NCI-H128 (cell line): ENCODE measurements at regions not wholly inside any gene's neighbourhood (a gene's known extent, or its start where the extent isn't known, plus 50 kb on each side); places are given as distances from the start of the nearest gene placed in this dataset.

Experiments used
- DNase-seq: peaks from one replicate; lab custom pipeline; 2025; ENCODE audit not compliant: unreplicated experiment; lab: John Stamatoyannopoulos, UW

DNA sequence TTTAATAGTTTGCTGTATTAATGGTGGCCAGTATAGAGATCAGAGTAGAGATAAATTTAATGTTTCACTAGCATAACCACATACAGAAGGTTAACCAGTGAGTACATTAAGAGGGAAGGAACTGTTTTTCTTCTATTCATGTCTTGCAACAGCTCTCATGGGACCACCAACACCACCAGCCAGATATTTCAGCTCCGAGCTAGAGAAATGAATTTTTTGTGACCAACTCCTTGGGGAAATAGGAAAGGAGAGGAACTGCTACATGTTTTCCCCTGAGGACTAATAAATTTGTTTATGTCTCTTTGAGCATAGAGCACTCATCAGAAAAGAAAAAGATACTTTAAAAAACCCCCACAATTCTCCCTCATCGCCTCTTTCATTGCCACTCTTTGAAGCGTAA lies 247.5 kb downstream of the MBNL1 start:
- no peak for DNase-seq

DNA sequence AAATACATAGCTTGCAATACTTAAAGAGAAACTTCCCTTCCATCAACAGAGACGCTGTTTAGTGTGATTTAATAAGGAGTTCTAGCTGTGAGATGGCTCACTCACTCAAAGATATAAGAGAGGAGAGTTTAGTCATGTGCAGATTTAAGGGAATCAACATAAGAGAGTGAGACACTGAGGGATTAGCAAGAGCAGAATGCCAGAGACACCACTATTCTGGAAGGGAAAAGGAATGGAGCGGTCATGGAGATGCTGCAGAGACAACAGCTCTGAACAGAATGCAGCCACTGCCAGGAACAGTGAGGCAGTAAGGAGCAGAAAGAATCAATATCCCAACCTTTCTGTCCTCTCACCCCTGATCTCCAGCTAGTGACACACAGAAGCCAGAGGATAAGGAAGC lies 248.8 kb downstream of the MBNL1 start:
- no peak for DNase-seq

DNA sequence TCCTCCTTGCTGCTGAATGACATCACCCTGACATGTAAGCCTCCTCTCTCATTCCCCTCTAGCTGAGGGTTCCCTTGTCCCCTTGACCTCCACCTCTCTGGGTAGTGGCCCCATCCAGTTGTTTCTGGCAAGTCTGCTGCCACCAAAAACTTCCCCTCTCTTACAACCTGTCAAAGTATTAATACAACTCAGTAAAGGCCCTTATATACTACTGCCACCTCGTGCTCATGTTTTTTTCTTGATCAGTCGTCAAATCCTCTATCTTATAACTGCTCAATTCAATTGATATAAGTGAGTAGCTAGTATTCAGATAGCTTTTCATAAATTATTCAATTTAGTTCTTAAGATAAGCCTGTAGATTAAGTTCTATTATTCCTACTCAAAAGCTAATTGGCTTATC lies 249.6 kb downstream of the MBNL1 start:
- DNase-seq, result no peak

- no peak for DNase-seq
These were observed 250.6 kb downstream of the MBNL1 start for GRCh38 chr3:152519376-152519775.

DNA sequence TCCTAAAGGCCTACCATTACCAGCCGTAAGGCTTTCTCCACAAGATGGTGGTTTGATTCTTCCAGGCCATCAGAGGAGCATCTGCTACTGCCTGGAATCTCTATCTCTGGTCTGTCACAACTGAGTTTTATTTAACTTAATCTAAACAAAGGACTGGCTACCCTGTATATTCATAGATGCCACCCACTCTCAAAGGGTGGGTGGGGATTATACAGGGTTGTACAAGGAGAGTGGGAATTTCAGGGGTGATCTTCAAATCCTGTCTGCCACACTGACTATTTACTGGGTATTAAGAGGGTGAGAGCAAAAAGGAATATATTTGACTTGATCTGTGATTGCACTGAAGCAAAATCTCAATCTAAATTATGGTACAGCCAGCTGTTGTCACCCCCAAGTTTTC lies 253.3 kb downstream of the MBNL1 start:
- DNase-seq, result no peak

DNA sequence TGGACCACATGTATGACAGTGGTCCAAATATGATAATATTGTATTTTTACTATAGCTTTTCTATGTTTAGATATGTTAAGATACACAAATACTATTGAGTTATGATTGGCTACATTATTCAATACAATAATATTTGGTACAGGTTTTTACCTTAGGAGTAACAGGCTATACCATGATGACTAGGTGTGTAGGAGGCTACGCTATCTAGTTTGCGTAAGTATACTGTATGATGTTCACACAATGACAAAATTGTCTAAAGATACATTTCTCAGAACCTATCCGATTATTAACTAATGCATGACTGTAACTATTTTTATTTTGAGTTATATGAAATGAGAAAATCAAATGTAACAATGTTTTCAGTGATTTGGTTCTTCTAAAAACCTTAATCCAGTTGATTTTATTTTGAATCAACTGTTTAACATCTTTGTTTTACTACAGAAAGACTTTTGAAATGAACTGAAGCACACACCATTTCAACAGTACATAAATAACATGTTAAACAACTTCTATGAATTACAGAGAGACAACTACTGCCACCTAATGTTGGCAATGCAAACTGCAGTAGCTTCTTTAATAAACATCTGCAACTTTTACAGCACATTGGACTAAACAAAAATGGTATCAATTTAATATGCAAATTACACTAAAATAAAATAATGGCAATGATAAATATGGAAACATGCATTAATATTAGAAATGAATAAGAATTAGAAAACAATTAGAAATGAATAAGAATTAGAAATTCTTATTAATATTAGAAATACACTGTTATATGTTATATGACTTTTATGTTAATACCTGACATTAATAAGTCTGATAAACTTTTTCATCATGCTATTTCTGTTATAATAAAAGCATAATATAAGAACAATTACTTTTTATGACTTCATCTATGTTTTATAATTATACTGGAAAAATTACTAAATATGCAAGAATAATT lies 255.7 kb downstream of the MBNL1 start:
- DNase-seq, result peak; percentile 13

DNA sequence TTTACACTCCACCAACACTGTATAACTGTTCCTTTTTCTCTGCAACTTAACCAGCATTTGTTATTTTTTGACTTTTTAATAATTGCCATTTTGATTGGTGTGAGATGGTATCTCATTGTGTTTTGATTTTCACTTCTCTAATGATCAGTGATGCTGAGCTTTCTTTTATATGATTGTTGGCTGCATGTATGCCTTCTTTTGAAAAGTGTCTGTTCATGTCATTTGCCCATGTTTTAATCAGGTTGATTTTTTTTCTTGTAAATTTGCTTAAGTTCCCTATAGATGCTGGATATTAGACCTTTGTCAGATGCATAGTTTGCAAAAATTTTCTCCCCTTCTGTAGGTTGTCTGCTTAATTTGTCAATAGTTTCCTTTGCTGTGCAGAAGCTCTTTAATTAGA lies 263.0 kb downstream of the MBNL1 start:
- no peak for DNase-seq

GRCh38 chr3:152538518-152538917 lies 269.8 kb downstream of the MBNL1 start:
- DNase-seq, result no peak

DNA sequence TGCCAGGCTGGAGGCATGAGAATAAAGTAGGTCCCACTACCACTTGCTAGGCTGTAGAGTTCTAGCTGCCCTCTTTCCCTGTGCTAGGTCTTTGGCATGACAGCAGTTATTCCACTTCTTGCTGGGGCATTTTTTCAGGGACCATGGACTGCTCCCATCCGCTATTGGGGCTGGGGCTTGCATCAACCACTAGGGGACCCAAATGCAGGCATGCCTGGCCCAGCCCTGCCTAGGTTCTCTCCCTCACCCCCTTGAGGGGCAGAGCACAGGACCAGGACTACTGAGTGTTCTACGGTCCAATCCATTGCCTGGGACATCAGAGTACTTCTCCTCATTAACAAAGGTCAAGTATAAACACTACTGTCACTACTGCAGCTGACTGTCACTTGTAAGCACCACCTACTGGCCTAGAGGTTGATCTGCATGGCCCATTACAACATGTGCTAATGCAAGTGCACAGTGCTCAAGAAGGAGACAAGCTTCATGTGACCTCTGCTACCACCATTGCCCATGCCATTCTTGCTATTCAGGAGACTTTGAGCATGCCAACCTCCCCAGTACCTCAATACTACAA lies 270.5 kb downstream of the MBNL1 start:
- no peak for DNase-seq

GRCh38 chr3:152540120-152540519 lies 271.4 kb downstream of the MBNL1 start:
- DNase-seq, result no peak

GRCh38 chr3:152547153-152547552 lies 278.4 kb downstream of the MBNL1 start:
- no peak for DNase-seq

DNA sequence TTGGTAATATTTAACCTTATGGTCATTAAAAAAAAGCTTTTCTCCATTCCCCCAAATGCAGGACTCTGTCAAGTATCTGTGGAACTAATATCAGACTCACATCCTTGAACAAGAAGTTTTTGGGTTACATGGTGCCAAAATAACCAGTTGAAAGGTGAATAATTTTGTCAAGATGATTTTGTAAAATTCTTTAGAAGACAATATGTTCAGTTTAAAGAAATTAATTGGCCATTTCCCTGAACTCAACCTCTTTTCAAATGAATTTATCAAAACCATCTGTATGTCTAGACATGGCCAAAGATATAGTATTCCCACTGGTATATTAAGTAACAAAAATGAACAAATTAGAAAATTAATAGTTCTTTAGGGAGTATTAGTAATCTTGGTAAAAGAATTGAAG lies 280.5 kb downstream of the MBNL1 start:
- no peak for DNase-seq

GRCh38 chr3:152550284-152550683 lies 281.6 kb downstream of the MBNL1 start:
- DNase-seq, result no peak

DNA sequence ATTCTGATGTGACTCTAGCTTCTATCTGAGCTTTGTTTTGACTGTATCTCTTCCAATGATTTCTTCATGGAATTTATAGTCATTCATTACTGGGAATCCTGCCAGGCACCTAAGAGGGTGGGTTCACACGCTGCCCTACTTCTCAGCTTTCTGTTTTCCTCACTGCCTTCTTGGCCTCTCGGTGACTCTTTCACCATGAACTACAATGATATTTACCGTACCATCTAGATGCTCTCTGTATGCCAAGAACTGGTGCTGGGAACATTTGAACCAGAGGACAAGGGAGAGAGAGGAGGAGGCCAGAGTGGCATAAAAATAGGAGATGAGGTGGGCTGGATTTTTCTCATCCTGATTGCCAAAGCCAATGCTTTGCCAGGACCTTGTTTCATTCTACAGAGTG lies 280.0 kb upstream of the P2RY1 start:
- DNase-seq, result no peak

DNA sequence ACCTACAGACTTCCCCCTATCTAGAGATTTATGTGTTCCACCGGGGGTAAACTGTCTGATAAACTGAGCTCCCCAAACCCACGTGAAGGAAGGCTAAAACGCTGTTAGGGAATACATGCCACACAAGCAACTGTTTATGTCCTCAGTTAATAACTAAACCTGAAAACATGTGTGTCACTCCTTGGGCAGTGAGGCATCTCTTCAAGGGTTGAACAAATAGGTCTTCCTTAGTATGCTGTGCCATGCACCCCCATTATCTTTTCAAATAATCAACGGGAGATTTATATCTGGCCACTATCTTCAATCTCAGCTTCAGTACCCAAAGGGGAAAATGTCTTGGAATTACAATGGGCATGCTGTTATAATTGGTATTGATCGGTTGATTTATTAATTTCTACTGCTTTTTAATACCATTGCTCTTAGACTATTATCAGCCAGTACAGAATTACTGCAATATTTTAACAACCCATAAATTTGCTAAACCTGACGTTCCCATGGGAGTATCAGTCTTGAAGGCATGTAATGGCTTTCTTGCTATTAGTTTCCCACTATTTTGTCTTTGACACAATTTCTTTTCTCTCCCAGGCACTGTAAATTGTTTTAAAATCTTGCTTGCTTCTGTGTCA lies 279.2 kb upstream of the P2RY1 start:
- DNase-seq, result no peak

- no peak for DNase-seq
These were observed 278.1 kb upstream of the P2RY1 start for GRCh38 chr3:152556731-152557254.

GRCh38 chr3:152557302-152557999 lies 277.5 kb upstream of the P2RY1 start:
- no peak for DNase-seq

DNA sequence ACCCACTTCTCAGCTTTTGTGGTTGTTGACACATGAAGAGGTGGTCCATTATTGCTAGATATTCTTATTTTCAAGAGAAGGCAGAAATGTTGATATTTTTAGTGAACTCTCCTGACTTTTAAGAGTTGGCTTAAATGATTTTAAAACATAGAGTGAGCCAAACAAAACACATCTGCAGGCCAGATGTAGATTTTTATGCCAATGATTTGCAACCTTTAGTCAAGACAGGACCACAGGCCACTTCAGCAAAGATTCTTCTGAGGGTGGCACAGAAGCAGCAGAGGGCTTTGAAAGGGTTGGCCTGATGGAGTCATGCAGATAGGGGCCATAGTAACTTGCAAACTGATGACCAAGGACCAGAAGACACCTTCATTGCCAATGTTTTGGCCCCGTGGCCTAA lies 276.5 kb upstream of the P2RY1 start:
- no peak for DNase-seq

DNA sequence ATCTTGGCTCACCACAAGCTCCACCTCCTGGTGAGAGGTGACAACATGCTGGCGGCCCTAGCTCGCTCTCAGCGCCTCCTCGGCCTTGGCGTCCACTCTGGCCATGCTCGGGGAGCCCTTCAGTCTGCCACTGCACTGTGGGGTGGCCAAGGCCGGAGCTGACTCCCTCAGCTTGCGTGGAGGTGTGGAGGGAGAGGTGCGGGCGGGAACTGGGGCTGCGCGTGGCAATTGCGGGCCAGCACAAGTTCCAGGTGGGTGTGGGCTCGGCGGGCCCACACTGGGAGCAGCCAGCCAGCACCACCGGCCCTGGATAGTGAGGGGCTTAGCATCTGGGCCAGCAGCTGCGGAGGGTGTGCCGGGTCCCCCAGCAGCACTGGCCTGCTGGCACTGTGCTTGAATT lies 275.7 kb upstream of the P2RY1 start:
- no peak for DNase-seq

DNA sequence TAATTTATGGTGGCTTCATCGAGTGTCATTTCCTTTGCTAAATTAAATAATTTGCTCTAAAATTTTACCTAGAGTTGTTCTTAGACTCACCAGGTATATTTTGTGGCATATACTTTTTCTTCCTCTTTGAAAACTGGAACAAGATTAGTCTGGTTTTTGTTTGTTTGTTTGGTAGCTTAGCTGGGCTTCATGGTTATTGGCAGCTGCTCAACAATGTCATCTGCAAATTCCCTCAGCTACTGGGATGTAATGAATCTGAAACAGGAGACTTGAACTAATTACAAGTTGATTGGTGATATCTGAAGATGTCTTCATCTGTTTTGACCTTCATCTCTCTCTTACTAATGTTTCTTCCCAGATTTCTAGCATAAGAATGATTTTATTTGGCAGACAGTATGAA lies 270.5 kb upstream of the P2RY1 start:
- DNase-seq, result no peak

GRCh38 chr3:152574461-152575079 lies 260.4 kb upstream of the P2RY1 start:
- peak; percentile 8 for DNase-seq
